Liver (tissue), 7 donors: ENCODE measurements at regions not wholly inside any gene's neighbourhood (a gene's known extent, or its start where the extent isn't known, plus 50 kb on each side); places are given as distances from the start of the nearest gene placed in this dataset.

Source experiments
- DNase-seq: peaks from one replicate; pipeline ENCODE4 v3.0.0-alpha.2; 2017; ENCODE audit warnings: low spot score
- H3K27ac ChIP-seq, 2 donors: one replicate each; pipeline ENCODE4 v1.7.0; 2013; ENCODE audit warnings: inconsistent platforms in 2 of 2, low read length in 2 of 2, control low read depth in 1 of 2, low read depth in 1 of 2, mild to moderate bottlenecking in 1 of 2
- H3K27me3 ChIP-seq, 4 donors: one replicate each; pipeline versions ENCODE4 v1.6.1 to v1.7.0; 2013; ENCODE audit warnings: low read length in 3 of 4, inconsistent platforms in 1 of 4, mild to moderate bottlenecking in 1 of 4, moderate library complexity in 1 of 4; ENCODE audit not compliant: control insufficient read depth in 4 of 4, insufficient read depth in 4 of 4
- H3K36me3 ChIP-seq, 4 donors: one replicate each; pipeline versions ENCODE4 v1.6.1 to v1.7.0; 2013; ENCODE audit warnings: low read length in 3 of 4, mild to moderate bottlenecking in 3 of 4, low read depth in 1 of 4, moderate library complexity in 1 of 4; ENCODE audit not compliant: control insufficient read depth in 4 of 4, insufficient read depth in 3 of 4
- H3K4me1 ChIP-seq, 4 donors: one replicate each; pipeline versions ENCODE4 v1.6.1 to v1.7.0; 2013; ENCODE audit warnings: low read length in 3 of 4, mild to moderate bottlenecking in 3 of 4, moderate library complexity in 1 of 4; ENCODE audit not compliant: control insufficient read depth in 4 of 4, insufficient read depth in 4 of 4
- H3K4me3 ChIP-seq, 3 donors: one replicate each; pipeline versions ENCODE4 v1.6.1 to v1.7.0; 2013; ENCODE audit warnings: low read length in 3 of 3, control low read depth in 1 of 3, low read depth in 1 of 3, mild to moderate bottlenecking in 1 of 3
- H3K9ac ChIP-seq, 2 donors: one replicate each; pipeline ENCODE4 v1.7.0; 2013; ENCODE audit warnings: low read length in 2 of 2, mild to moderate bottlenecking in 2 of 2, moderate library complexity in 2 of 2, control low read depth in 1 of 2, low read depth in 1 of 2
- H3K9me3 ChIP-seq, 4 donors: one replicate each; pipeline versions ENCODE4 v1.6.1 to v1.7.0; 2013; ENCODE audit warnings: low read length in 3 of 4; ENCODE audit not compliant: control insufficient read depth in 4 of 4
- EGR1 ChIP-seq, 2 donors: IDR thresholded peaks; 2 replicates each; pipeline ENCODE4 v1.6.1; 2016 to 2018; ENCODE audit warnings: antibody characterized with exemption in 2 of 2, low read depth in 2 of 2
- FOXA1 ChIP-seq: IDR thresholded peaks from 2 replicates; pipeline ENCODE4 v1.6.1; 2016; ENCODE audit warnings: antibody characterized with exemption
- FOXA2 ChIP-seq: IDR thresholded peaks from 2 replicates; pipeline ENCODE4 v1.6.1; 2016; ENCODE audit warnings: antibody characterized with exemption
- GABPA ChIP-seq, 2 donors: IDR thresholded peaks in 1 of 2; conservative IDR thresholded peaks in 1 of 2; 2 replicates each; pipeline ENCODE4 v1.6.1; 2016; ENCODE audit warnings: antibody characterized with exemption in 2 of 2, mild to moderate bottlenecking in 1 of 2, moderate library complexity in 1 of 2
- HNF4A ChIP-seq, 2 donors: conservative IDR thresholded peaks; 2 replicates each; pipeline ENCODE4 v1.6.1; 2016; ENCODE audit warnings: antibody characterized with exemption in 2 of 2, mild to moderate bottlenecking in 2 of 2
- HNF4G ChIP-seq: IDR thresholded peaks from 2 replicates; pipeline ENCODE4 v1.6.1; 2016; ENCODE audit warnings: antibody characterized with exemption
- JUND ChIP-seq, 2 donors: IDR thresholded peaks; 2 replicates each; pipeline ENCODE4 v1.6.1; 2016; ENCODE audit warnings: antibody characterized with exemption in 2 of 2
- NR2F2 ChIP-seq: IDR thresholded peaks from 2 replicates; pipeline ENCODE4 v1.6.1; 2016; ENCODE audit warnings: antibody characterized with exemption
- RAD21 ChIP-seq, 2 donors: IDR thresholded peaks; 2 replicates each; pipeline ENCODE4 v1.6.1; 2016; ENCODE audit warnings: antibody characterized with exemption in 2 of 2, mild to moderate bottlenecking in 2 of 2
- SP1 ChIP-seq: IDR thresholded peaks from 2 replicates; pipeline ENCODE4 v1.6.1; 2018; ENCODE audit warnings: antibody characterized with exemption, mild to moderate bottlenecking
- TAF1 ChIP-seq: conservative IDR thresholded peaks from 2 replicates; pipeline ENCODE4 v1.6.1; 2016; ENCODE audit warnings: antibody characterized with exemption, mild to moderate bottlenecking
- YY1 ChIP-seq: IDR thresholded peaks from 2 replicates; pipeline ENCODE4 v1.6.1; 2016; ENCODE audit warnings: antibody characterized with exemption, mild to moderate bottlenecking
- WGBS: extraction: QIAGEN DNeasy Blood & Tissue Kit; methylation state at CpG from one replicate; pipeline ENCODE4 v1.1.7; 2013; 5-methylcytosine and 5-hydroxymethylcytosine counted together
- TF ChIP-seq, protein P1 (sequence below): IDR thresholded peaks from 2 replicates; pipeline ENCODE4 v1.6.1; 2016; ENCODE audit warnings: antibody characterized with exemption
- TF ChIP-seq, protein P2 (sequence below): IDR thresholded peaks from 2 replicates; pipeline ENCODE4 v1.6.1; 2016; ENCODE audit warnings: antibody characterized with exemption
- donor health status: healthy.
- donor health status: healthy.
- donor health status: healthy.
- donor health status: healthy.

DNA sequence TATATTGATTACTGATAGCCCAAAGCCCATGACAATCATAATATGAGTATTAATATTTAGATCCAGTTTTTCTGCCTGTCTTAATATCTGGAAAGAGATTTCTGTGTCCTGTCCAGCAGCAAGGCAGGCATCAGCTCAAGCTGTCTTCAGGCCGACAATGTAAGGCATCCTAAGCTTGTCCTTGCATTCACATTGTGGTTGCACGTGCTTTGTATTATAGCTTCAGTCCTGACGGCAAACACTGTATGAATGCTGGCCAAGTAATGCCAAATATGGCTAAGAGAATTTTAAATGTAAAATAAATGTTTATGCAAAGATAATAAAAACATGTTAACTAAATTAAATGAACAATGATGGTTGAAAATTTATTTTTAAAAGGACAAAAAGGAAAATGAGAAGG lies 255.7 kb upstream of the RPS6KA3 start:
- DNase-seq = no peak
- H3K36me3 ChIP-seq = no peaks in the 10 kb centered on the region
- H3K27me3 ChIP-seq = peaks cover 0 to 4% (median 0%) of the 10 kb centered on the region in 4 donors
- H3K27ac ChIP-seq = no peak overlapping the region
- H3K9me3 ChIP-seq = no peaks in the 10 kb centered on the region
- 89% methylated on average over 3 of the region's 3 CpGs for WGBS
- no peak overlapping the region for H3K4me3 ChIP-seq
- TF ChIP-seq TAF1 (no peak), GABPA (IDR thresholded peaks at IDR 0.05 in 1 of 2, conservative IDR thresholded peaks at IDR 0.05 in 1 of 2) (no peak)
- H3K9ac ChIP-seq = no peak overlapping the region
- H3K4me1 ChIP-seq = no peaks in the 10 kb centered on the region

DNA sequence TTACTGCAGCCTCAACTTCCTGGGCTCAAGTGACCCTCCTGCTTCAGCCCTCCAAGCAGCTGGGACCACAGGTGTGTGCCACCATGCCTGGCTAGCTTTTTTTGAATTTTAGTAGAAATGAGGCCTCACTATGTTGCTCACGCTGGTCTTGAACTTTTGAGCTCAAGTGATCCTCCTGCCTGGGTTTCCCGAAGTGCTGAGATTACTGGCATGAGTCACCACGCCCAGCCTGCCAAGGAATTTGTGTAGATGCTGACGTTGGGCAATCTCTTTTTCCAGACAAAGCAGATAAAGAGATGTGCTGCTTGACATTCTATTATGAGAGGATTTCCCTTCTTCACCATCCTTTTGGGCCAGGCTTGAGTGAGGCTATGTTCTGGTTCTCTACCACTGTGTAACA lies 254.5 kb upstream of the RPS6KA3 start:
- 83% methylated on average over 4 of the region's 4 CpGs for WGBS
- H3K27ac ChIP-seq = no peak overlapping the region
- no peaks in the 10 kb centered on the region for H3K9me3 ChIP-seq
- H3K27me3 ChIP-seq = peaks cover 0 to 4% (median 0%) of the 10 kb centered on the region in 4 donors
- no peak overlapping the region for H3K9ac ChIP-seq
- H3K4me1 ChIP-seq = no peaks in the 10 kb centered on the region
- H3K36me3 ChIP-seq = no peaks in the 10 kb centered on the region
- TF ChIP-seq, protein P1, sequence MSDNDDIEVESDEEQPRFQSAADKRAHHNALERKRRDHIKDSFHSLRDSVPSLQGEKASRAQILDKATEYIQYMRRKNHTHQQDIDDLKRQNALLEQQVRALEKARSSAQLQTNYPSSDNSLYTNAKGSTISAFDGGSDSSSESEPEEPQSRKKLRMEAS = no peak
- TF ChIP-seq JUND (IDR thresholded peaks at IDR 0.05) (no peak), HNF4G (no peak), RAD21 (IDR thresholded peaks at IDR 0.05) (no peak), HNF4A (conservative IDR thresholded peaks at IDR 0.05) (no peak), FOXA1 (no peak), TAF1 (no peak), NR2F2 (no peak), FOXA2 (no peak)
- TF ChIP-seq, protein P2, sequence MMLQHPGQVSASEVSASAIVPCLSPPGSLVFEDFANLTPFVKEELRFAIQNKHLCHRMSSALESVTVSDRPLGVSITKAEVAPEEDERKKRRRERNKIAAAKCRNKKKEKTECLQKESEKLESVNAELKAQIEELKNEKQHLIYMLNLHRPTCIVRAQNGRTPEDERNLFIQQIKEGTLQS = no peak
- no peak for DNase-seq
- no peak overlapping the region for H3K4me3 ChIP-seq

DNA sequence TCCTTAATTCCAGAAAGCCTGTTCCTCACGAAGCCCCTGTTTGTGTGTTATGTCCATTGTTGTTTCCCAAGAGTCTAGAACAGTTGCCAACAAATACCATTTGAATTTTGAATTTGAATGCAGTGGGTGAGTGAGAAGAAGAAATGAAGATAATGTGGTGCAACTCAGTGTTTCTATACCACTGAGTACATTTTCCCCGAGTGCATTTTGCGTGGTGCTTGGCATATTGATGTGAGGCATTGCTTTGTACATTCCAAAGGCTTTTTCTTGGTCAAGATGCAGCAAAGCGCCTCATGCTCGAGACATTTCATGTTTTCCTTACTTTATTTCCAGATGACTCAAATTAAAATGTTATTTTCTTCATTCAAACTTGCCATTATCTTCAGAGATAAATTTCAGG lies 253.1 kb upstream of the RPS6KA3 start:
- Histone ChIP-seq H3K9me3 (no peaks in the 10 kb centered on the region), H3K4me1 (no peaks in the 10 kb centered on the region), H3K4me3 (no peak overlapping the region), H3K36me3 (no peaks in the 10 kb centered on the region), H3K27me3 (peaks cover 0 to 6% (median 0%) of the 10 kb centered on the region in 4 donors), H3K27ac (no peak overlapping the region), H3K9ac (no peak overlapping the region)
- 96% methylated on average over 5 of the region's 5 CpGs for WGBS
- DNase-seq = no peak
- TF ChIP-seq TAF1 (no peak), EGR1 (IDR thresholded peaks at IDR 0.05; ENCODE audit: low read depth in 2 of 2) (no peak), SP1 (no peak)

DNA sequence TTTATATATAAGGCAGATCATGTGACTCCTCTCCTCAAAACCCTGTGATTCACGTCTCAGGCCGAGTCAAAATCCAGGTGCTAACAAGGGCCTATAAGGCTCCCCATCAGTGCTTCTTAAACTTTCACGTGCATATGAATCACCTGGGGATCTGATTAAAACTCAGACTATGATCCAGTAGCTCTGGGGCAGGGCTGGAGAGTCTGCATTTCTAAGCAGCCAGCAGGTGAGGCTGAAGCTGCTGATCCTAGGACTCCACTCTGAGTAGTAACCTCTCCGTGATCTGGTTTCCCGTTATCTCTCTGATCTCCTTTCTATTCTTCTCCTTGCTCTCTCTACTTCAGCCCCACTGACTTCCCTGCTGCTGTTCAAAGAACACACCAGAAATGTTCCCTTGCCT lies 252.4 kb upstream of the RPS6KA3 start:
- Histone ChIP-seq H3K4me3 (no peak overlapping the region), H3K27ac (no peak overlapping the region), H3K4me1 (no peaks in the 10 kb centered on the region), H3K9me3 (no peaks in the 10 kb centered on the region), H3K9ac (no peak overlapping the region), H3K27me3 (peaks cover 0 to 6% (median 0%) of the 10 kb centered on the region in 4 donors), H3K36me3 (no peaks in the 10 kb centered on the region)
- DNase-seq = no peak
- no peak for TF ChIP-seq HNF4G
- no peak for TF ChIP-seq YY1
- no peak for TF ChIP-seq FOXA1
- no peak for TF ChIP-seq SP1
- no peak for TF ChIP-seq EGR1 (IDR thresholded peaks at IDR 0.05; ENCODE audit: low read depth in 2 of 2)
- WGBS = 89% methylated on average over 5 of the region's 5 CpGs
